Adipocyte (in vitro differentiated cells): ENCODE measurements at regions not wholly inside any gene's neighbourhood (a gene's known extent, or its start where the extent isn't known, plus 50 kb on each side); places are given as distances from the start of the nearest gene placed in this dataset.

Experiments
- DNase-seq: peaks from one replicate; pipeline ENCODE4 v3.0.0-alpha.2; 2015; ENCODE audit warnings: low read depth
- H3K27me3 ChIP-seq: replicated peaks from 2 replicates; pipeline ENCODE4 v1.7.0; 2013; ENCODE audit warnings: mild to moderate bottlenecking, low read length, moderate library complexity; ENCODE audit not compliant: control insufficient read depth, insufficient read depth
- H3K36me3 ChIP-seq: 2 replicates; pipeline ENCODE4 v1.7.0; 2013; ENCODE audit warnings: low read length, mild to moderate bottlenecking, moderate library complexity; ENCODE audit not compliant: control insufficient read depth, insufficient read depth, severe bottlenecking
- H3K4me1 ChIP-seq: 2 replicates; pipeline ENCODE4 v1.7.0; 2013; ENCODE audit warnings: mild to moderate bottlenecking, low read length, moderate library complexity; ENCODE audit not compliant: control insufficient read depth, insufficient read depth
- H3K4me3 ChIP-seq: 2 replicates; pipeline ENCODE4 v1.7.0; 2013; ENCODE audit warnings: mild to moderate bottlenecking, low read length, moderate library complexity
- H3K9ac ChIP-seq: 2 replicates; pipeline ENCODE4 v1.7.0; 2013; ENCODE audit warnings: mild to moderate bottlenecking, low read length, moderate library complexity
- H3K9me3 ChIP-seq: 2 replicates; pipeline ENCODE4 v1.7.0; 2013; ENCODE audit warnings: mild to moderate bottlenecking, low read length, moderate library complexity; ENCODE audit not compliant: control insufficient read depth

GRCh38 chr7:88500131-88500530 is 193.4 kb upstream of the STEAP4 start:
- H3K27me3 ChIP-seq, result no peaks in the 10 kb centered on the region
- no peak overlapping the region for H3K9ac ChIP-seq
- no peaks in the 10 kb centered on the region for H3K4me1 ChIP-seq
- H3K9me3 ChIP-seq, result no peaks in the 10 kb centered on the region
- H3K36me3 ChIP-seq, result no peaks in the 10 kb centered on the region
- DNase-seq, result no peak
- no peak overlapping the region for H3K4me3 ChIP-seq

GRCh38 chr7:88495881-88496725 is 189.4 kb upstream of the STEAP4 start:
- Histone ChIP-seq H3K9me3 (no peaks in the 10 kb centered on the region), H3K27me3 (no peaks in the 10 kb centered on the region), H3K4me1 (no peaks in the 10 kb centered on the region), H3K4me3 (no peak overlapping the region), H3K9ac (no peak overlapping the region), H3K36me3 (no peaks in the 10 kb centered on the region)
- DNase-seq, result no peak

- no peaks in the 10 kb centered on the region for H3K27me3 ChIP-seq
- no peak for DNase-seq
- no peak overlapping the region for H3K4me3 ChIP-seq
- H3K4me1 ChIP-seq, result no peaks in the 10 kb centered on the region
- H3K9me3 ChIP-seq, result no peaks in the 10 kb centered on the region
- no peaks in the 10 kb centered on the region for H3K36me3 ChIP-seq
- H3K9ac ChIP-seq, result no peak overlapping the region
Measured at GRCh38 chr7:88492153-88492552, 185.5 kb upstream of the STEAP4 start.

- H3K36me3 ChIP-seq, result no peaks in the 10 kb centered on the region
- H3K9me3 ChIP-seq, result no peaks in the 10 kb centered on the region
- no peak overlapping the region for H3K4me3 ChIP-seq
- no peaks in the 10 kb centered on the region for H3K27me3 ChIP-seq
- DNase-seq, result no peak
- no peak overlapping the region for H3K9ac ChIP-seq
- no peaks in the 10 kb centered on the region for H3K4me1 ChIP-seq
Measured at GRCh38 chr7:88490874-88491273, 184.2 kb upstream of the STEAP4 start.

- no peaks in the 10 kb centered on the region for H3K9me3 ChIP-seq
- no peaks in the 10 kb centered on the region for H3K4me1 ChIP-seq
- no peak for DNase-seq
- H3K27me3 ChIP-seq, result no peaks in the 10 kb centered on the region
- no peak overlapping the region for H3K9ac ChIP-seq
- no peaks in the 10 kb centered on the region for H3K36me3 ChIP-seq
- H3K4me3 ChIP-seq, result no peak overlapping the region
Measured at GRCh38 chr7:88490161-88490560, 183.5 kb upstream of the STEAP4 start.

- Histone ChIP-seq H3K36me3 (no peaks in the 10 kb centered on the region), H3K4me3 (no peak overlapping the region), H3K27me3 (no peaks in the 10 kb centered on the region), H3K9me3 (no peaks in the 10 kb centered on the region), H3K9ac (no peak overlapping the region), H3K4me1 (no peaks in the 10 kb centered on the region)
- no peak for DNase-seq
Measured at GRCh38 chr7:88485821-88486220, 179.1 kb upstream of the STEAP4 start.

- Histone ChIP-seq H3K4me3 (no peak overlapping the region), H3K36me3 (no peaks in the 10 kb centered on the region), H3K9me3 (no peaks in the 10 kb centered on the region), H3K27me3 (no peaks in the 10 kb centered on the region), H3K9ac (no peak overlapping the region), H3K4me1 (no peaks in the 10 kb centered on the region)
- DNase-seq, result no peak
Measured at GRCh38 chr7:88484551-88484950, 177.9 kb upstream of the STEAP4 start.

- Histone ChIP-seq H3K9ac (no peak overlapping the region), H3K4me1 (no peaks in the 10 kb centered on the region), H3K9me3 (no peaks in the 10 kb centered on the region), H3K4me3 (no peak overlapping the region), H3K36me3 (no peaks in the 10 kb centered on the region), H3K27me3 (no peaks in the 10 kb centered on the region)
- DNase-seq, result no peak
Measured at GRCh38 chr7:88480896-88481295, 174.2 kb upstream of the STEAP4 start.

- Histone ChIP-seq H3K9me3 (no peaks in the 10 kb centered on the region), H3K9ac (no peak overlapping the region), H3K4me3 (no peak overlapping the region), H3K4me1 (no peaks in the 10 kb centered on the region), H3K36me3 (no peaks in the 10 kb centered on the region), H3K27me3 (no peaks in the 10 kb centered on the region)
- no peak for DNase-seq
Measured at GRCh38 chr7:88480271-88480670, 173.6 kb upstream of the STEAP4 start.

GRCh38 chr7:88477976-88478375 is 171.3 kb upstream of the STEAP4 start:
- Histone ChIP-seq H3K9me3 (no peaks in the 10 kb centered on the region), H3K36me3 (no peaks in the 10 kb centered on the region), H3K27me3 (no peaks in the 10 kb centered on the region), H3K9ac (no peak overlapping the region), H3K4me3 (no peak overlapping the region), H3K4me1 (no peaks in the 10 kb centered on the region)
- no peak for DNase-seq

- Histone ChIP-seq H3K36me3 (no peaks in the 10 kb centered on the region), H3K27me3 (no peaks in the 10 kb centered on the region), H3K4me3 (no peak overlapping the region), H3K9ac (no peak overlapping the region), H3K4me1 (no peaks in the 10 kb centered on the region), H3K9me3 (no peaks in the 10 kb centered on the region)
- no peak for DNase-seq
Measured at GRCh38 chr7:88465600-88465999, 158.9 kb upstream of the STEAP4 start.

GRCh38 chr7:88462799-88463198 is 156.1 kb upstream of the STEAP4 start:
- Histone ChIP-seq H3K9ac (no peak overlapping the region), H3K9me3 (no peaks in the 10 kb centered on the region), H3K36me3 (no peaks in the 10 kb centered on the region), H3K4me1 (no peaks in the 10 kb centered on the region), H3K27me3 (no peaks in the 10 kb centered on the region), H3K4me3 (no peak overlapping the region)
- no peak for DNase-seq
